ENCODE measurements at regions not wholly inside any gene's neighbourhood (a gene's known extent, or its start where the extent isn't known, plus 50 kb on each side); places are given as distances from the start of the nearest gene placed in this dataset.
"Not testable (repeated sequence)": the region's sequence is repeated elsewhere in the genome, so short reads cannot be mapped to it uniquely, and the experiment has no call there.

- no peaks in the 10 kb centered on the region for H4K20me1 ChIP-seq (ENCODE audit: insufficient read depth, low read length)
- intact Hi-C loops (cut with micrococcal nuclease; ENCODE audit: unreplicated experiment), result no loop called here
- H2AFZ ChIP-seq (ENCODE audit: low read length), result no peak overlapping the region
- no peaks in the 10 kb centered on the region for H3K79me2 ChIP-seq (ENCODE audit: insufficient read depth, low read depth, low read length)
- no peak overlapping the region for H3K4me2 ChIP-seq (ENCODE audit: low read length)
- H3K4me3 ChIP-seq (ENCODE audit: low read depth, low read length, poor library complexity, severe bottlenecking), result no peak overlapping the region
- no TSS peak for BruUV-seq (replicated peaks)
- H3K4me1 ChIP-seq (ENCODE audit: insufficient read depth, low read length, poor library complexity, severe bottlenecking), result no peaks in the 10 kb centered on the region
- no peaks in the 10 kb centered on the region for H3K9me2 ChIP-seq (ENCODE audit: insufficient read depth, low read length)
- H3K36me3 ChIP-seq (ENCODE audit: insufficient read depth, low read length), result no peaks in the 10 kb centered on the region
- ChIA-PET POLR2A (no interaction called here), CTCF (ENCODE audit: unreplicated experiment) (no interaction called here)
- no peak overlapping the region for H3K27ac ChIP-seq (ENCODE audit: low read depth, low read length, poor library complexity, severe bottlenecking)
- no peaks in the 10 kb centered on the region for H3K9me3 ChIP-seq (ENCODE audit: low read length)
- TF ChIP-seq CTCF (conservative IDR thresholded peaks at IDR 0.05; ENCODE audit: low read length) (no peak), EZH2phosphoT487 (IDR thresholded peaks at IDR 0.05; ENCODE audit: borderline replicate concordance, low read depth, low read length) (no peak)
- DNase-seq (ENCODE audit: low spot score), result no peak
Measured at GRCh38 chr3:176041185-176041584, 1156.1 kb downstream of the TBL1XR1 start.

- ChIA-PET POLR2A (no interaction called here), CTCF (ENCODE audit: unreplicated experiment) (no interaction called here)
- TF ChIP-seq CTCF (conservative IDR thresholded peaks at IDR 0.05; ENCODE audit: low read length) (no peak), EZH2phosphoT487 (IDR thresholded peaks at IDR 0.05; ENCODE audit: borderline replicate concordance, low read depth, low read length) (no peak)
- no peak for DNase-seq (ENCODE audit: low spot score)
- Histone ChIP-seq H3K36me3 (ENCODE audit: insufficient read depth, low read length) (no peaks in the 10 kb centered on the region), H3K4me3 (ENCODE audit: low read depth, low read length, poor library complexity, severe bottlenecking) (no peak overlapping the region), H4K20me1 (ENCODE audit: insufficient read depth, low read length) (no peaks in the 10 kb centered on the region), H3K4me2 (ENCODE audit: low read length) (no peak overlapping the region), H3K27ac (ENCODE audit: low read depth, low read length, poor library complexity, severe bottlenecking) (no peak overlapping the region), H3K9me3 (ENCODE audit: low read length) (no peaks in the 10 kb centered on the region), H3K4me1 (ENCODE audit: insufficient read depth, low read length, poor library complexity, severe bottlenecking) (no peaks in the 10 kb centered on the region), H2AFZ (ENCODE audit: low read length) (no peak overlapping the region), H3K9me2 (ENCODE audit: insufficient read depth, low read length) (no peaks in the 10 kb centered on the region), H3K79me2 (ENCODE audit: insufficient read depth, low read depth, low read length) (no peaks in the 10 kb centered on the region)
- intact Hi-C loops (cut with micrococcal nuclease; ENCODE audit: unreplicated experiment), result no loop called here
- no TSS peak for BruUV-seq (replicated peaks)
Measured at GRCh38 chr3:176037636-176038035, 1159.6 kb downstream of the TBL1XR1 start.

- no peak overlapping the region for H3K4me3 ChIP-seq (ENCODE audit: low read depth, low read length, poor library complexity, severe bottlenecking)
- H3K9me2 ChIP-seq (ENCODE audit: insufficient read depth, low read length), result no peaks in the 10 kb centered on the region
- no peak overlapping the region for H2AFZ ChIP-seq (ENCODE audit: low read length)
- no TSS peak for BruUV-seq (replicated peaks)
- POLR2A ChIA-PET, result interaction anchor here (1.1 kb wide), 1 partner anchor 33 kb away, joined by 3 read pairs; no protein-coding TSS in a partner anchor
- CTCF ChIA-PET (ENCODE audit: unreplicated experiment), result no interaction called here
- intact Hi-C loops (cut with micrococcal nuclease; ENCODE audit: unreplicated experiment), result no loop called here
- H3K4me1 ChIP-seq (ENCODE audit: insufficient read depth, low read length, poor library complexity, severe bottlenecking), result no peaks in the 10 kb centered on the region
- TF ChIP-seq CTCF (conservative IDR thresholded peaks at IDR 0.05; ENCODE audit: low read length) (no peak), EZH2phosphoT487 (IDR thresholded peaks at IDR 0.05; ENCODE audit: borderline replicate concordance, low read depth, low read length) (no peak)
- H4K20me1 ChIP-seq (ENCODE audit: insufficient read depth, low read length), result no peaks in the 10 kb centered on the region
- H3K9me3 ChIP-seq (ENCODE audit: low read length), result no peaks in the 10 kb centered on the region
- no peak overlapping the region for H3K27ac ChIP-seq (ENCODE audit: low read depth, low read length, poor library complexity, severe bottlenecking)
- H3K36me3 ChIP-seq (ENCODE audit: insufficient read depth, low read length), result no peaks in the 10 kb centered on the region
- DNase-seq (ENCODE audit: low spot score), result no peak
- H3K4me2 ChIP-seq (ENCODE audit: low read length), result no peak overlapping the region
- no peaks in the 10 kb centered on the region for H3K79me2 ChIP-seq (ENCODE audit: insufficient read depth, low read depth, low read length)
Measured at GRCh38 chr3:176032043-176032442, 1165.2 kb downstream of the TBL1XR1 start.

- H2AFZ ChIP-seq (ENCODE audit: low read length); intact Hi-C loops (cut with micrococcal nuclease; ENCODE audit: unreplicated experiment); H4K20me1 ChIP-seq (ENCODE audit: insufficient read depth, low read length); POLR2A ChIA-PET; H3K79me2 ChIP-seq (ENCODE audit: insufficient read depth, low read depth, low read length); H3K4me3 ChIP-seq (ENCODE audit: low read depth, low read length, poor library complexity, severe bottlenecking); H3K4me1 ChIP-seq (ENCODE audit: insufficient read depth, low read length, poor library complexity, severe bottlenecking); H3K9me2 ChIP-seq (ENCODE audit: insufficient read depth, low read length); BruUV-seq (replicated peaks); DNase-seq (ENCODE audit: low spot score); H3K36me3 ChIP-seq (ENCODE audit: insufficient read depth, low read length); H3K4me2 ChIP-seq (ENCODE audit: low read length); H3K9me3 ChIP-seq (ENCODE audit: low read length); CTCF ChIA-PET (ENCODE audit: unreplicated experiment); H3K27ac ChIP-seq (ENCODE audit: low read depth, low read length, poor library complexity, severe bottlenecking): not testable (repeated sequence)
Measured at GRCh38 chr3:176016203-176016602, 1157.1 kb downstream of the NAALADL2 start.

- CTCF ChIA-PET (ENCODE audit: unreplicated experiment), result not testable (repeated sequence)
Measured at GRCh38 chr3:176015228-176015627, 1156.1 kb downstream of the NAALADL2 start.

More at GRCh38 chr3:176015228-176015627, 1156.1 kb downstream of the NAALADL2 start:
- intact Hi-C loops (cut with micrococcal nuclease; ENCODE audit: unreplicated experiment); H2AFZ ChIP-seq (ENCODE audit: low read length); H3K4me2 ChIP-seq (ENCODE audit: low read length); H4K20me1 ChIP-seq (ENCODE audit: insufficient read depth, low read length); H3K9me3 ChIP-seq (ENCODE audit: low read length); H3K4me1 ChIP-seq (ENCODE audit: insufficient read depth, low read length, poor library complexity, severe bottlenecking); BruUV-seq (replicated peaks); H3K27ac ChIP-seq (ENCODE audit: low read depth, low read length, poor library complexity, severe bottlenecking); H3K4me3 ChIP-seq (ENCODE audit: low read depth, low read length, poor library complexity, severe bottlenecking); H3K36me3 ChIP-seq (ENCODE audit: insufficient read depth, low read length); H3K79me2 ChIP-seq (ENCODE audit: insufficient read depth, low read depth, low read length); DNase-seq (ENCODE audit: low spot score); H3K9me2 ChIP-seq (ENCODE audit: insufficient read depth, low read length): not testable (repeated sequence)
- POLR2A ChIA-PET, result interaction anchor here (0.9 kb wide), 1 partner anchor 10 kb away, joined by 3 read pairs; no protein-coding TSS in a partner anchor
